BLaER1 treated with 17β-estradiol and CSF1 and Interleukin-3, amounts not matched to agents 10 nM and 100 nM (cell line): ENCODE measurements at regions not wholly inside any gene's neighbourhood (a gene's known extent, or its start where the extent isn't known, plus 50 kb on each side); places are given as distances from the start of the nearest gene placed in this dataset.

Experiments
- H3K27ac ChIP-seq, 11 experiments: shearing (Covaris generic); formaldehyde crosslinking; 2 replicates each; pipeline ENCODE4 v1.8.1; 2022
- H3K27me3 ChIP-seq, 11 experiments: shearing (Covaris generic); formaldehyde crosslinking; 2 replicates each; pipeline ENCODE4 v1.8.1; 2022
- H3K36me3 ChIP-seq, 11 experiments: shearing (Covaris generic); formaldehyde crosslinking; 2 replicates each; pipeline ENCODE4 v1.8.1; 2022
- H3K4me1 ChIP-seq, 10 experiments: shearing (Covaris generic); formaldehyde crosslinking; 2 replicates each; pipeline ENCODE4 v1.8.1; 2022
- H3K4me2 ChIP-seq, 11 experiments: shearing (Covaris generic); formaldehyde crosslinking; 2 replicates each; pipeline ENCODE4 v1.8.1; 2022
- H3K4me3 ChIP-seq, 10 experiments: shearing (Covaris generic); formaldehyde crosslinking; 2 replicates each; pipeline ENCODE4 v1.8.1; 2022
- H3K9ac ChIP-seq, 11 experiments: shearing (Covaris generic); formaldehyde crosslinking; 2 replicates each; pipeline ENCODE4 v1.8.1; 2022
- H3K9me3 ChIP-seq, 11 experiments: shearing (Covaris generic); formaldehyde crosslinking; replicated peaks in 1 of 11; 2 replicates each; pipeline ENCODE4 v1.8.1; 2022
- H4K20me1 ChIP-seq, 11 experiments: shearing (Covaris generic); formaldehyde crosslinking; 2 replicates each; pipeline ENCODE4 v1.8.1; 2022
- Cebpa-rat ChIP-seq, 11 experiments: shearing (Covaris generic); IDR thresholded peaks; 2 replicates each; pipeline ENCODE4 v1.8.1; 2022

- no peak overlapping the region for H3K4me2 ChIP-seq
Observed at GRCh38 chr12:125193376-125194152, 128.3 kb downstream of the AACS start.

GRCh38 chr12:125194163-125194773 lies 129.0 kb downstream of the AACS start:
- Histone ChIP-seq H3K27me3 (peaks cover 33 to 50% (median 45%) of the 10 kb centered on the region in 11 experiments), H3K4me1 (no peaks in the 10 kb centered on the region), H3K36me3 (no peaks in the 10 kb centered on the region), H3K4me3 (no peak overlapping the region), H3K4me2 (no peak overlapping the region), H3K9ac (no peak overlapping the region), H3K9me3 (no peaks in the 10 kb centered on the region), H4K20me1 (peaks cover 0 to 9% (median 6%) of the 10 kb centered on the region in 11 experiments; a peak in 9 of 22 replicates), H3K27ac (no peak overlapping the region)
- TF ChIP-seq Cebpa-rat (IDR thresholded peaks at IDR 0.05): no peak

More at GRCh38 chr12:125193376-125194152, 128.3 kb downstream of the AACS start:
- Histone ChIP-seq H3K4me3 (no peak overlapping the region), H3K27me3 (peaks cover 40 to 57% (median 52%) of the 10 kb centered on the region in 11 experiments), H3K27ac (no peak overlapping the region), H3K9ac (no peak overlapping the region), H3K4me1 (no peaks in the 10 kb centered on the region), H4K20me1 (peaks cover 0 to 16% (median 12%) of the 10 kb centered on the region in 11 experiments; a peak in 10 of 22 replicates), H3K9me3 (no peaks in the 10 kb centered on the region), H3K36me3 (no peaks in the 10 kb centered on the region)
- TF ChIP-seq Cebpa-rat (IDR thresholded peaks at IDR 0.05): no peak

- Histone ChIP-seq H3K27me3 (peaks cover 25 to 43% (median 38%) of the 10 kb centered on the region in 11 experiments), H3K4me2 (no peak overlapping the region), H3K27ac (no peak overlapping the region), H3K4me1 (no peaks in the 10 kb centered on the region), H4K20me1 (peaks cover 0 to 2% (median 0%) of the 10 kb centered on the region in 11 experiments; a peak in 2 of 22 replicates), H3K9me3 (peaks cover 0 to 2% (median 0%) of the 10 kb centered on the region in 11 experiments; a peak in 1 of 22 replicates), H3K4me3 (no peak overlapping the region), H3K36me3 (no peaks in the 10 kb centered on the region), H3K9ac (no peak overlapping the region)
- TF ChIP-seq Cebpa-rat (IDR thresholded peaks at IDR 0.05): no peak
Observed at GRCh38 chr12:125194987-125195386, 129.8 kb downstream of the AACS start.

GRCh38 chr12:125197326-125197725 lies 132.1 kb downstream of the AACS start:
- Histone ChIP-seq H3K9me3 (peaks cover 7 to 25% (median 16%) of the 10 kb centered on the region in 11 experiments; a peak in 18 of 22 replicates), H3K27me3 (peaks cover 6 to 21% (median 19%) of the 10 kb centered on the region in 11 experiments; a peak in 17 of 22 replicates), H3K4me2 (no peak overlapping the region), H3K27ac (no peak overlapping the region), H4K20me1 (no peaks in the 10 kb centered on the region), H3K36me3 (no peaks in the 10 kb centered on the region), H3K4me1 (0 out of 20 replicates have a peak, but pooled peaks cover 0 to under 1% (median 0%) of the 10 kb centered on the region in 10 experiments), H3K9ac (no peak overlapping the region), H3K4me3 (no peak overlapping the region)
- TF ChIP-seq Cebpa-rat (IDR thresholded peaks at IDR 0.05): no peak

- H3K27me3 ChIP-seq: peaks cover 0 to 9% (median 6%) of the 10 kb centered on the region in 11 experiments; a peak in 14 of 22 replicates
- H3K9ac ChIP-seq: no peak overlapping the region
- H3K9me3 ChIP-seq: peaks cover 10 to 28% (median 21%) of the 10 kb centered on the region in 11 experiments; a peak in 18 of 22 replicates
- no peaks in the 10 kb centered on the region for H3K36me3 ChIP-seq
- TF ChIP-seq Cebpa-rat (IDR thresholded peaks at IDR 0.05): no peak
- no peak overlapping the region for H3K4me2 ChIP-seq
- H4K20me1 ChIP-seq: no peaks in the 10 kb centered on the region
- H3K4me3 ChIP-seq: no peak overlapping the region
- no peak overlapping the region for H3K27ac ChIP-seq
- peaks cover 0 to 9% (median 0%) of the 10 kb centered on the region in 10 experiments; a peak in 2 of 20 replicates for H3K4me1 ChIP-seq
Observed at GRCh38 chr12:125198652-125199051, 133.4 kb downstream of the AACS start.

- TF ChIP-seq Cebpa-rat (IDR thresholded peaks at IDR 0.05): no peak
- Histone ChIP-seq H3K4me2 (no peak overlapping the region), H4K20me1 (no peaks in the 10 kb centered on the region), H3K27ac (no peak overlapping the region), H3K4me1 (peaks cover 0 to 9% (median 0%) of the 10 kb centered on the region in 10 experiments; a peak in 2 of 20 replicates), H3K9ac (no peak overlapping the region), H3K27me3 (no peaks in the 10 kb centered on the region; a peak in 1 of 22 replicates), H3K4me3 (no peak overlapping the region), H3K36me3 (no peaks in the 10 kb centered on the region), H3K9me3 (peaks cover 10 to 28% (median 21%) of the 10 kb centered on the region in 11 experiments; a peak in 18 of 22 replicates)
Observed at GRCh38 chr12:125201090-125201489, 135.9 kb downstream of the AACS start.

- no peak for TF ChIP-seq Cebpa-rat (IDR thresholded peaks at IDR 0.05)
- Histone ChIP-seq H3K36me3 (no peaks in the 10 kb centered on the region), H3K4me3 (no peak overlapping the region), H3K4me2 (no peak overlapping the region), H3K27ac (no peak overlapping the region), H3K4me1 (peaks cover 0 to 9% (median 0%) of the 10 kb centered on the region in 10 experiments; a peak in 2 of 20 replicates), H3K27me3 (no peaks in the 10 kb centered on the region; a peak in 1 of 22 replicates), H3K9me3 (peaks cover 10 to 28% (median 21%) of the 10 kb centered on the region in 11 experiments; a peak in 18 of 22 replicates), H4K20me1 (no peaks in the 10 kb centered on the region), H3K9ac (no peak overlapping the region)
Observed at GRCh38 chr12:125201940-125202339, 136.7 kb downstream of the AACS start.

- peaks cover 0 to 2% (median 0%) of the 10 kb centered on the region in 11 experiments; a peak in 1 of 22 replicates for H3K27me3 ChIP-seq
- H4K20me1 ChIP-seq: no peaks in the 10 kb centered on the region
- no peak for TF ChIP-seq Cebpa-rat (IDR thresholded peaks at IDR 0.05)
Observed at GRCh38 chr12:125202421-125202820, 137.2 kb downstream of the AACS start.

More at GRCh38 chr12:125202421-125202820, 137.2 kb downstream of the AACS start:
- Histone ChIP-seq H3K36me3 (no peaks in the 10 kb centered on the region), H3K27ac (no peak overlapping the region), H3K4me2 (peak overlapping the region in 2 of 11 experiments; percentile 10 to 11; a peak in 2 of 22 replicates), H3K4me1 (peaks cover 0 to 9% (median 0%) of the 10 kb centered on the region in 10 experiments; a peak in 2 of 20 replicates), H3K4me3 (no peak overlapping the region), H3K9me3 (peaks cover 10 to 28% (median 21%) of the 10 kb centered on the region in 11 experiments; a peak in 18 of 22 replicates), H3K9ac (no peak overlapping the region)
